ENCODE measurements at regions not wholly inside any gene's neighbourhood (a gene's known extent, or its start where the extent isn't known, plus 50 kb on each side); places are given as distances from the start of the nearest gene placed in this dataset.

DNA sequence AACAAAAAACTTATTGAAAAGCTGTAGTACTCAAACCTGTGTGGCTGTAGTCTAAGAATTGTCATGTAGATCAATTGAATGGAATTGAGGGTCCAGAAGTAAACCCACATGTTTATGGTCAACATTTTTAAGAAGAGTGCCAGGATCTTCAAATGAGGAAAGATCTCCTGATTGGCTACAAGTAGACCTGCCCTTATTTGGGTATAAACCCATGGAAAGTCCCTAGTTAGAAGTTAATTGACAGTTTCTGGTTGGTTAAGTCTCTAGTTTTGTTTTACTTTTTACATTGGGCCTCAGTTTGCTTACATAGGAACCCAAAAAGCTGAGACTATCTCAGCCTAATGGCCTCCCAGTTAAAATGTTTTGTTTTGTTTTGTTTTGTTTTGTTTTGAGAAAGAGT lies 91.9 kb upstream of the RESF1 start:
- DNase-seq: no peak

DNA sequence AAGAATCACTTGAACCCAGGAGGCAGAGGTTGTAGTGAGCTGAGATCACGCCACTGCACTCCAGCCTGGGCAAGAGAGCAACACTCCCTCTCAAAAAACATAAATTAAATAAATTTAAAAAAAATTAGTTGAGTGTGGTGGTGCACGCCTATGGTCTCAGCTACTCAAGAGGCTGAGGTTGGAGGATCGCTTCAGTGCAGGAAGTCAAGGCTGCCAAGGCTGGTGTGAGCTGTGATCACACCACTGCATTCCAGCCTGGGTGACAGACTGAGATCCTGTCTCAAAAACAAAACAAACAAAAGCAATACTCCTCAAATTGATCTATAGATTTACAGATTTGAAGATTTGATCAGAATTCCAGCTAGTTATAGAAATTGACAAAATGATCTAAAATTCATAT lies 92.7 kb upstream of the RESF1 start:
- no peak for DNase-seq

DNA sequence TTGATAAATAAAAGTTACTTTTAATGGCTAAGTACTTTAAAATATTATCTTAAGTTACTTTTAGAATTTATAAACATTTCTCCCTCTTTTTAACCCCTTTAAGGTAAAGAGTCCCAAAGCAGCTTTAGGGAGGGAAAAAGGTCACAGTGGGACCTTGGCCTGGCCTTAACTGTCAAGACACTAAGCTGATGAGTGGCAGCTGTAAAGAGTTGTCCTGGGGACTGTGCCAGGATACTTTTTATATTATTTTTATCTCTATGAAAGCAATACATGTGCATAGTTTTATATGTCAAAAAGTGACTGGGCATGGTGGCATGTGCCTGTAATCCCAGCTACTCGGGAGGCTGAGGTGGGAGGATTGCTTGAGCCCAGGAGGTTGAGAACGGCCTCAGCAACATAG lies 94.2 kb upstream of the RESF1 start:
- DNase-seq: no peak

DNA sequence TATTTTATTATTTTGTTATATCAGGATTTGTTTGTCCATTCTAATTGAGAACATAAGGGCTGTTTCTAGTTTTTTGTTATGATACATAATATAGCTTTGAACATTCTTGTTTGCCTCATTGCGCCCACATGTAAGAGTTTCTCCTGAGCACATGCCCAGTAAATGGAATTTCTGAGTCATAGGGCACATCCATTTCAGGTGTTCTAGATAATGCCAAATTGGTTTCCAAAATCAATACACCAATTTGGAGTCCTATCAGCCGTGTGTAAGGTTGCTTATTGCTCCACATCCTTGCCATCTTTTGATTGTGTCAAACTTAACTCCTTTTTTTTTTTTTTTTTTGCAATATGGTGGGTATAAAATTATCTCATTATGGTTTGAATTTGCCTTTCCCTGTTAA lies 97.9 kb upstream of the RESF1 start:
- no peak for DNase-seq

DNA sequence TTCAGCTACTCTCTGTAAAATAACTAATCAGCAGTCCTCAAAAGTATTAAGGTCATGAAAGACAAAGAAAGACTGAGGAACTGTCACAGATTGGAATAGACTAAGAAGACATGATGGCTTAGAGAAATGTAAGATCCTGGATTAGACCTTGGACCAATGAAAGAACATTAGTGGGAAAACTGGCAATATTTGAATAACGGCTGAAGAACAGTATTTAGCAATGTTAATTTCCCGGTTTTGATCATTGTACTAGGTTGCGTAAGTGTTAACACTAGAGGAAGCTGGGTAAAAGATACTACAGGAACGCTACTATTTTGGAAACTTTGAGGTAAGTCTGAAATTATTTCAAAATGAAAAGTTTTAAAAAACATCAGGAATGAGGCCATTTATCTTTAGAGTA lies 98.8 kb upstream of the RESF1 start:
- DNase-seq: no peak

DNA sequence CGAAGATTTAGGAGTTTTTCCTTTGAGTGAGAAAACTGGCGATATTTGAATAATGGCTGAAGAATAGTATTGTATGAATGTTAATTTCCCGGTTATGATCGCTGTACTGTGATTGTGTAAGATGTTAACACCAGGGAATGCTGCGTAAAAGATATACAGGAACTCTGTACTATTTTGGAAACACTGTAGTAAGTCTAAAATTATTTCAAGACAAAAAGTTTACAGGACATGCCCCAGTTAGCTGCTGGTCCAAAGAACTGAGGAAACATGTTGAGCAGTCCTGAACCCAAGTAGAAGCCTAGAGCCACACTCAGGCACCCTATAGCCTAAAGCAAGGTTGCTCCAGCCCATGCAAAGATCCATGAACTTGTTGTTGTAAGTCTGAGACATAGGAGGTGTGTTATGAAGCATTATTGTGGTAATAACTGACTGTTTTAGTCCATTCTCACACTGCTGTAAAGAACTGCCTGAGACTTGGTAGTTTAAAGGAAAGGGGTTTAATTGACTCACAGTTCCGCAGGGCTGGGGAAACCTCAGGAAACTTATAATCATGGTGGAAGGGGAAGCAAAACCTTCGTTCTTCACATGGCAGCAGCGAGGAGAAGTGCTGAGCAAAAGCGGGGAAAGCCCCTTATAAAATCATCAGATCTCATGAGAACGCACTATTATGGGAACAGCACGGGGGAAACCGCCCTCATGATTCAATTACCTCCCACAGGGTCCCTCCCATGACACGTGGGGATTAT lies 99.8 kb upstream of the RESF1 start:
- DNase-seq: no peak

DNA sequence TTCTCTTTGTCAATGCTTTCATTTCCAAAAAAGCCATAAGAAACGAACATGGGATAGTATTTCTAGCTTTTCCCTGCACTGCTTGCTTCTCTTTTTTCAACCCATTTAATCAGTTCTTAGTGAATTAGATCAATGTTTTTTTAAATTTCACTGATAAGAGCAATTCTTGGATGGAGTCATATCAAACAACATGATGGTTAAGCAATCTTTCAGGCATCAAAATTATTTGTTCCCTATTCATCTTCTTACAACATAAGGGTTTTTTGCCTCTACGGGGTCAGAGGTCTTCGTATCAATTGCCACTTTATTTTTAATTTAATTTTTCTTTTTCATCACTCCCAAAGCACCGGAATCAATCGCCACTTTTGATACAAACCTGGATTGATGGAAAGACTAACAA lies 103.8 kb upstream of the RESF1 start:
- no peak for DNase-seq

DNA sequence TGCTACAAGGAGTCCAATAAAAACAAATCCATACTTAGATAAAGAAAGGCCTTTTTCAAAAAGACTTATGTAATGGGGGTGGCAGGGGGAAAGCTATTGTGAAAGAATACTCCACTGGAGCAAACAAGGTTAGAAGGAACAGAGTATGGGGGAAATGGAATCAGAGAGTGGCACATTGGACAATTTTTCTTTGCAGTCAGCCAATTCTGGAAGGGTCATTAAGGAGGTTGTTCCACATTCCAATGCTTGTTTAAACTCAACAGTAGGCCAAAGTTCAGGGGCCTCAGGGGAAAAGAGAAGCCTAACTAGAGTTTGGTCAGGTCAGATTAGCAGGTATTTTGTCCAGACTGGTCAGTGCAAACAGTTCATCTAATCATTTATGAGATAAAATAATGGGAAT lies 105.2 kb upstream of the RESF1 start:
- no peak for DNase-seq

DNA sequence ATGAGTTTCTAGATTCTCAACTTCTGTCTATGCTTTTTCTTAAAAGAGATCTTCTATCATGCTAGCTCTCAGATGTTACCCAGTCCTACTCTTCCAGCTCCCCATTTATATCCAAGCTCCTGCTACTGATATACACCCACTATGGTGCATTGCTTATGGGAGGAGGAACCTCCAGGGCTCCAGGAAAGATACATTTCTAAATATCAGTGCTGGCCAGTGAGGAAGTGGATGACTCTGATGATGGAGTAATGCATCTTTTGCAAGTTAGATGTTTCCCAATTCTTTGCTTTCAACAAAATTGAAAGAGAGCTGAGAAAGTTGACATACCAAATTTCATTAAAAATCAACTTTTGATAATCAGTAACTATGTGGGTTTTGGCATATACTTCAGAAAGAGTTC lies 105.7 kb upstream of the RESF1 start:
- DNase-seq: no peak

DNA sequence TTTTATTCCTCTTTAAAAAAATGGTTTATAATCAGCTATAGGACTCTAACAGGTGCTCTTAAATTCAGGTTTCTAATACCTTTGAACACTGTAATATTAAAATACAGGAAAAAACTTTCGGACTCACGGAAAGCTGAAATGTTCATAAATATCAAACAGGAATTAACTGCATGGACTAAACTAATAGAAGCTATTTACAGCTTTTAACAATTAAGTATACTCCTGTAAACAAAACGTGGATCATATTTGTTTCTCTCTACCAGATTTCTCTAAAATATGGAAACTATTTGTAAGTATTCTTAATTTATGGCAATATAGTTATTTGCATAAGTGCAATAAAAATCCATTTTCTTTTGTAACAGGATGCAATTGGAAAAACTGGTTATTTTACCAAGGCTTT lies 108.9 kb upstream of the RESF1 start:
- no peak for DNase-seq

DNA sequence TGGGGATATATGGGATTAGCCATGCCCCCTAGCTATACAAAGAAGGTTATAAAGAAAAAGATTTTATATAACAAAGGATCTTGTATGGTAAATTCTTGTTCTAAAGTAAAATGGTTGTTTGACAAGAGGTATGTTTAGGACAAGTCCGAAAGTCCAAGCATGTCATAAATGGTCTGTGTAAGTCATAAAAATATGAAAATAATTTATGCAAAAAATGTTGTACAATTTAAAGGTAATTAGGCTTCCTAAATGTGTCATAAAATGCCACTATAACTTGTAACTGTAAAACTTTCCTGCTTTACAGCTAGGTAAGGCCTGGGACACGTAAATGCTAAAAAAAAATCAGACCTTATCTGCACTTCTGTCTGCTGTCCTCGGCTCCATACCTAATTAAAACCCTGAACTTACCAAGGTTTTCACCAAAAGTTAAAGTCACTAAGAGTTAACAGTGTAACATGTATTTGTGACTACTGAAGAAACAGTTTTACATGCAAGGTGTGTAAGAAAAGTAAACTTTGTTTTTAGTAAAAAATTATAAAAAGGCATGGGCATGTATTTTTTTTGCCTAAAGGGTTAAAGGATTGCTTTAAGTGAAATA lies 110.0 kb upstream of the RESF1 start:
- no peak for DNase-seq

DNA sequence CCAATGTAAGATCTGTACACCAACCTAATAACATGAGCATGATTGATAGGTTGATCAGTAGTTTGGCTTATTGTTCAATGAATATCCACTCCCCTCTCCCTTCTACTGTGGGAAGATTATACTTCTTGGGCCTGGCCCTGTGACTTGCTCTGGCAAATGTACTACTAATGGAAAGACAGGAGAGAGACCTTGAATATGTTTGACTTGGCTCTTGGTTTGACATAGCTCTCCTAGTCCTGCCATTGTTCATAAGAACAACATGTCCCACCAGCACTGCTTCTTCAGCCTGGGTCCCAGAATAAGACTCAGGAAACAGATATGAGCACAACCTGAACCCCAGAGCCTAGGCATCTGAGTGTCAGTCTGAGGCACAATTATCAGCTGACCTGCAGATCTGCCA lies 112.8 kb upstream of the RESF1 start:
- no peak for DNase-seq

DNA sequence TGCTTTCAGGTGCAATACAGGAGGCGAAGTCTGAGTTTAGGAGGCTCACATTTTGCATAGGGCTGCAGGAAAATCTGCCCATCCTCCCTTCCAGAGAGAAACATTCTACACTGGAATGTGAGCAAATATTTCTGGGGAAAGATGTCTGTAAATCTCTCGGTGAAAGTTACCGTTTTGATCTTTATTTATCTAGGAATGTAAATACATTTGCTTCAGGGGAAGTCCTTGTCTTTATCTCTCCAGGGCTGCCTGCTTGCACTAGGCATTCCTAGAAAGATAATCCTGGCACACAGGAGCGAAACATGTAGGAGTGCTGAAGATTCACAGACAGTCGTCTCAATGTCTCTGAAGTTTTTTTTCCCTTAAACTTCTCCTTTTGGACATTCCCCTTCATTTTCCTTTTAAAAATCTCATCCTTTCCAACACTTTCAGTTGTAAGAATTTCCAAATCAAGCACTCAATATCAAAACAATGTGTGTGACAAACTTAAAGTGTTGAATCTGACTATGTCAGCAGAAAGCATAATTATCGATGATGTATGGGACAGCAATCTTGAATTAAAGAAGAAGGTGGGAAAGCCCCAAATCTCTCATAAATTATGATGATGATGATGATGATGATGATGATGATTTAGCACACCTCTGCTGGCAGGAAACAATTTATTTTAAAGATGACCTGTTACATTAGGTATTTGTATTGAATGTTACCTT lies 113.4 kb upstream of the RESF1 start:
- DNase-seq: no peak

DNA sequence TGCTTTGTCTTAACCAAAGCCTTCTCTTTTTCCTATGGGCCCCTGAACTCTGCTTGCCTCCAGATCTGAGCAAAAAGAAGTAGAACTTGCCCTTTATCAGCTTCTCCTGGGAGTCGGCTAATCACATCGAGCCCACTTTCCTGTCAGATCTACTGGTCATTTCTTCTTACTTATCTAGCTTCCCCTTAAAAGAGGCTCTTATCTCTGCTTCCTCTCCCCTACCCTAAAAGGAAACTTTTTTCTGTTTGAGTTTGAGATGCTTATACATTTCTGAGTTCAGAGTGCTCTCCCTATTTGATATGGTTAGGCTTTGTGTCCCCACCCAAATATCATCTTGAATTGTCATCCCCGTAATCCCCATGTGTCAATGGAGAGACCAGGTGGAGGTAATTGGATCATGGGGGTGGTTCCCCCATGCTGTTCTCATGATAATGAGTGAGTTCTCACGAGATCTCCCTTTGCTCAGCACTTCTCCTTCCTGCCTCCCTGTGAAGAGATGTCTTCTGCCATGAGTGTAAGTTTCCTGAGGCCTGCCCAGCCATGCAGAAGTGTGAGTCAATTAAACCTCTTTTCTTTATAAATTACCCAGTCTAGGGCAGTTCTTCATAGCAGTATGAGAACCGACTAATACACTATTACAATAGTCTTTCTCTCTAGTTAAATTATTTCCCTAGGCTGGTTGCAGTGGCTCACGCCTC lies 114.7 kb upstream of the AMN1 start:
- DNase-seq: no peak

DNA sequence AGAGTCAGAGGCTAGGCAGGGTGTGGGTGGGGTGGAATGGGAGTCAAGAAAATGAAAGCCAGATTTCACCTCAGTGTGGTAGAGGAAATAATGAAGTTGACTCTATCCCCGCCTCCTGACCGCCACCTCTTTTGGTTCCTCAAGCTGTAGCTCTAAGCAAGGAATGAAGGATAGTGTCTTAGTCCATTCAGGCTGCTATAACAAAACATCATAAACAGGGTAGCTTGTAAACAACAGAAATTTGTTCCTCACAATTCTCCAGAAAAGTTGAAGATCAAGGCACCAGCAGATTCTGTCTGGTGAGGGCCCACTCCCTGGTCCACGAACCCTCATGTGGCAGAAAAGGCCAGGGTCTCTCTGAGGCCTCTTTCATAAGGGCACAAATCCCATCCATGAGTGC lies 109.1 kb upstream of the AMN1 start:
- DNase-seq: no peak

DNA sequence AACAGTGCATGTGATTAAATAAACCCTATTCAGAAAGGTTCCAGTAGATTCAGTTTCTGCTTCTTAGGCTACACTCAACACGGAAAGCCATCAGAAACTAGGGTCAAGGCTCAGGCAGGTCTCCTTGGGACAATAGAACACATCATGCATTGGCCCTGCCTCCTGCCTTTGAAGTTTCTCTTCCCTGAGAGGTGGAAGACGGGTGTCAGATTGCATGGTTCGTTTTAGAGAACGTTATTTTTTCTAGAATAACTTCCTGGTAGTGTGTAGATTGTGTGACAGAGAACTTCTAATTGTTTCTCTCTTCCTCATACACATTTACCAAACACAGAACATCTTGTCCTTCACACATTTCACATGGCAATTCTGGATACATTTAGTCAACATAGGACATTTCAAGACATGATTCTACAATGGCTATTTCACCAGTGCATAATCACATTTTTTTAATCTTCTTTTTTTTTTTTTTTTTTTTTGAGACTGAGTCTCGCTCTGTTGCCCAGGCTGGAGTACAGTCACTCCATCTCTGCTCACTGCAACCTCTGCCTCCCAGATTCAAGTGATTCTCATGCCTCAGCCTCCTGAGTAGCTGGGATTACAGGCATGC lies 106.6 kb upstream of the AMN1 start:
- DNase-seq: no peak

DNA sequence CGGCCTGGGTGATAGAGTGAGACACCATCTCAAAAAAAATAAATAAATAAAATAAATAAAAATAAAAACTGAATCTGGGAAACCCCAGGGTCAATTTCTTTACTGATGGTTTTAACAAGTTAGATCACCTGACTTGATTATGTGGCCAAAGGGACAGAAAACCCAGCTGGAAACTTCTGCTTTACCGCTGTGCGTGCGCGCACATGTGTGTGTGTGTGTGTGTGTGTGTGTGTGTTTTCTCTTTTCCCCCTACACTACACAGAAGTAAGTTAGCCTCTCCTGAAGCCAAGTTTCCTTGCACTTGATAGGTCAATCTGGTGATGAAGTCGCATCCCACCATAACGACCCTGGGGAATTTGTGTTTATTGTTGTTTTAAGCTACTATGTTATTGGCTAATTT lies 105.3 kb upstream of the AMN1 start:
- no peak for DNase-seq

DNA sequence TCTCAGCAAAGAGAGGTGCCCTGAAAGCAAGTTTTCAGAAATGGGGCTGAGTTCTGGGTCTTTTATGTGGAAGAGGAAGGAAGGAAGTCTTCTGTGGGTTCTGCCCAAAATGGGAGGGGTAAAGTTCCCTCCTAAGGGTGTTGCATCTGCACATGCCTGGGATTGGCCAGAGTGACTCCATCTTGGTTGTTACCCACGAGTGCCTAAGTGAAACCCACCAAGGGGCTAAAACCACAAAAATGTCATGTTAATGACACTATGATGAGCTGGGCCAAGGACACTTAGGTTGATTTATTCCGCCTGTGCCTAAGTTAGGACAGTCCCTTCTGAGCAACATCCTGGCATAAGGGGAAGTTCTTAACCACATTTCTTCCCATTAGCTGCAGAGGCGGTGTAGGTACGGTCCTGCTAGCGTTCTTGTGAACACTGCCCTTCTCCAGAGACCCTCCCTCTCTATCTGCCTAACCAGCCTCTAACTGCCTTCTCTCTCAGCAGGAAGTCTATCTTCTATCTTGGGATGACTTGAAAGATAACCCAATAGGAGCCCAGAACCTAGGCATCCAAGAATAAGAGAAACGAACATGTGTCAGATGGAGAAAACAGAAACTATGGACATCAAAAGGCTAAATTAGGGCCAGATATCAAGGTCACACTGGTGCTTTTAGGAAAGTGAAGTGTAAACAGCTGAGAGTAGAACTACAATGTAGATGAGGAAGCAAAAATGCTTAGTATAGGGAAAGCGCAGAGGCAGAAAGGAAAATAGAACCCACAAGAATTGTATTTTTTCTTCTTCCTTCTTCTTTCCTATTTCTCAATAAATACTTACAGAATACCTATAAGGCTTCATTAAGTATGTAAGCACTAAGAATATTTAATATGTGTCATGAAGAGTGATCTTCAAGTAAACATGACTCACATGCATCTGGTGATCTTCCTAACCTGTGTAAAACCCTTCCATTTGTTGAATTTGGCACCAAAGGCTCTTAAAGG lies 104.2 kb upstream of the AMN1 start:
- no peak for DNase-seq

DNA sequence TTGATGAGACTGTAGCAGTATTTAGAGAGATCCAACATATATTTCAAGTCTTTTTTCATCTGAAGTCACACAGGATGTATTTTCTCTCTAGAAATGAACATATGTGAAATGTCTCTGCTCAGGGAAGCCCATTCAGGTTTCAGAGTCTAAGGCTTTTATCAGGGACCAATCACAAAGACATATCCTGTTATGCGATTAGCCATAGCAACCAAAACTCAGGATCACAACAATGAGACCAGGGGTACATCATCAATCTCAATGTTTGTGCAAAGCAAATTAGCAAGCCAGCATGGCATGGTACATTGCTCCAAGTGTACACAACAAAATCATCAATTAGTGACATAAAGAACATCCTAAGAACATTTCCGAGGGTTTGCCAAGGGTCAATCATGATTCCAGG lies 99.2 kb upstream of the AMN1 start:
- no peak for DNase-seq

DNA sequence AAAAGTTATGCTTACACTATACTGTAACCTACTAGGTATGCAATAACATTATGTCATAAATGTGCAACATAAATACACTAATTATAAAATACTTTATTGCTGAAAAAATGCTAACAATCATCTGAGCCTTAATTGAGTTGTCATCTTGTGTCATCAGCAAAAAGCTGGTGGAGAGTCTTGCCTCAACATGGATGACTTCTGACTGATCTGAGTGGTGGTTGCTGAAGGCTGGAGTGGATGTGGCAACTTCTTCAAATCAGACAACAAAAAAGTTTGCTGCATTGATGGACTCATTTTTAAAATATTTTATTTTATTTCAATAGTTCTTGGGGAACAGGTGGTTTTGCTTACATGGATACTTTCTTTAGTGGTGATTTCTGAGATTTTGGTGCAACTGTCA lies 93.9 kb upstream of the AMN1 start:
- no peak for DNase-seq

DNA sequence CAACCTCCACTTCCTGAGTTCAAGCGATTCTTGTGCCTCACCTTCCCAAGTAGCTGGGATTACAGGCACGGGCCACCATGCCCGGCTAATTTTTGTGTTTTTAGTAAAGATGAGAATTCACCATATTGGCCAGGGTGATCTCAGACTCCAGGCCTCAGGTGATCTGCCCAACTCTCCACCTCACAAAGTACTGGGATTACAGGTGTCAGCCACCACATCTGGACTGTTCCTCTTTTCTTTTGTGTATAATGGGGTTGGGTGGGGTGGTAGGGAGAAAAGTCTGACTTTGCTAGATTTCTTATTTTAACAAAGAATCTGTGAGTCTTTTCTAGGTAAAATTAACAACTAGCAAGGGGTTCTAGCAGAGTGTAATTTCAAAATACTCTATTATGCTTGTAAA lies 92.7 kb upstream of the AMN1 start:
- no peak for DNase-seq

DNA sequence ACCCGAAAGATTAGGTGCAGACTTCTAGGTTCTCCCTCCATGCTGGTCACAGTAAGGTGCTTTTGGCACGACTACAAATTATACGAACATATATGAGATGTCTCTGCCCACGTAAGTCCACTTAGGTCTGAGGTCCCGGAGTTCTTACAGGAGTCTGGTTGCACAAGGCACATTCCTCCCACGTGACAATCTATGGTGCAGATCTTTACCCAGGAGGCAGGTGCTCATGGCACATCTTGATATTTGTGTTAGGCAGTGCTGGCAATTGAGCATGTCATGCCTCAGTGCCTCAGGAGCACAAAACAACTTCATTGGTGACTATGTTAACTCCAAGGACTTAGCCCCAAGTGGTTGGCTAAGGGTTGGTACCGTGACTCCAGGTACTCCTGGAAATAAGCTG lies 92.0 kb upstream of the AMN1 start:
- no peak for DNase-seq

Data from cerebellar nuclear complex (tissue), 1 donor.